Liver (tissue), 2 donors: ENCODE measurements at regions not wholly inside any gene's neighbourhood (a gene's known extent, or its start where the extent isn't known, plus 50 kb on each side); places are given as distances from the start of the nearest gene placed in this dataset.

Source experiments
- YY1 ChIP-seq: IDR thresholded peaks from 2 replicates; pipeline ENCODE4 v1.6.1; 2016; ENCODE audit warnings: antibody characterized with exemption, mild to moderate bottlenecking
- TF ChIP-seq, protein P1 (sequence below): fragments of 150-350 bp; IDR thresholded peaks from 2 replicates; pipeline ENCODE4 v1.5.1; 2017; ENCODE audit warnings: improper control_type of control experiment, low read depth, low read length; ENCODE audit not compliant: missing input control
- TF ChIP-seq, protein P2 (sequence below): IDR thresholded peaks from 2 replicates; pipeline ENCODE4 v1.6.1; 2016; ENCODE audit warnings: antibody characterized with exemption
- donor health status: healthy.

DNA sequence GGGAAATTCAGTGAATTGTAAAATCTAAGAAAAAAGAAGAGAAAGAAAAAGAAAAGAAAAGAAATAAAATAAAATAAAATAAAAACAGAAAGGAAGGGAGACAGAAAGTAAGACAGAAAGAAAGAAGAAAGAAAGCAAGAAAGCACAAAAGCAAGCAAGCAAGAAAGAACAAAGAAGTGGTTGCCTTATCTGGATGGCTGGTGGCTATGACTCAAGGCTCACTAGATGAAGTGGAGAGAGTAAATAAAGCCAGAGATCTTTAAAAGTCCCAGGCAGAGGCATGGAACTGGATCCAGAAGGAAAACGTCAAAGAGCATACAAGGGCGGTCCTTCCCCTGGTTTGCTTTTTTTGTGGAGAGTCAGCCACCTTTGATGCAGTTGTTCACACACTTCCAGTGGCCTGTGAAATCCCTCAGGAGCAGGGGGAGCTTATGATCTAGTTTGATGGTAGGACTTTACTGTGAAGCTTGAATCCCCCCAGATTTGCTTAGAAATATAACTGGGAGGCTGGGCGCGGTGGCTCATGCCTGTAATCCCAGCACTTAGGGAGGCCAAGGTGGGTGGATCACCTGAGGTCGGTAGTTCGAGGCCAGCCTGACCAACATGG, 176.7 kb upstream of the HMHB1 start:
- TF ChIP-seq, protein P1, sequence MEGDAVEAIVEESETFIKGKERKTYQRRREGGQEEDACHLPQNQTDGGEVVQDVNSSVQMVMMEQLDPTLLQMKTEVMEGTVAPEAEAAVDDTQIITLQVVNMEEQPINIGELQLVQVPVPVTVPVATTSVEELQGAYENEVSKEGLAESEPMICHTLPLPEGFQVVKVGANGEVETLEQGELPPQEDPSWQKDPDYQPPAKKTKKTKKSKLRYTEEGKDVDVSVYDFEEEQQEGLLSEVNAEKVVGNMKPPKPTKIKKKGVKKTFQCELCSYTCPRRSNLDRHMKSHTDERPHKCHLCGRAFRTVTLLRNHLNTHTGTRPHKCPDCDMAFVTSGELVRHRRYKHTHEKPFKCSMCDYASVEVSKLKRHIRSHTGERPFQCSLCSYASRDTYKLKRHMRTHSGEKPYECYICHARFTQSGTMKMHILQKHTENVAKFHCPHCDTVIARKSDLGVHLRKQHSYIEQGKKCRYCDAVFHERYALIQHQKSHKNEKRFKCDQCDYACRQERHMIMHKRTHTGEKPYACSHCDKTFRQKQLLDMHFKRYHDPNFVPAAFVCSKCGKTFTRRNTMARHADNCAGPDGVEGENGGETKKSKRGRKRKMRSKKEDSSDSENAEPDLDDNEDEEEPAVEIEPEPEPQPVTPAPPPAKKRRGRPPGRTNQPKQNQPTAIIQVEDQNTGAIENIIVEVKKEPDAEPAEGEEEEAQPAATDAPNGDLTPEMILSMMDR = no peak
- TF ChIP-seq, protein P2, sequence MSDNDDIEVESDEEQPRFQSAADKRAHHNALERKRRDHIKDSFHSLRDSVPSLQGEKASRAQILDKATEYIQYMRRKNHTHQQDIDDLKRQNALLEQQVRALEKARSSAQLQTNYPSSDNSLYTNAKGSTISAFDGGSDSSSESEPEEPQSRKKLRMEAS = no peak
- no peak for TF ChIP-seq YY1
